ENCODE measurements at regions not wholly inside any gene's neighbourhood (a gene's known extent, or its start where the extent isn't known, plus 50 kb on each side); places are given as distances from the start of the nearest gene placed in this dataset.

DNA sequence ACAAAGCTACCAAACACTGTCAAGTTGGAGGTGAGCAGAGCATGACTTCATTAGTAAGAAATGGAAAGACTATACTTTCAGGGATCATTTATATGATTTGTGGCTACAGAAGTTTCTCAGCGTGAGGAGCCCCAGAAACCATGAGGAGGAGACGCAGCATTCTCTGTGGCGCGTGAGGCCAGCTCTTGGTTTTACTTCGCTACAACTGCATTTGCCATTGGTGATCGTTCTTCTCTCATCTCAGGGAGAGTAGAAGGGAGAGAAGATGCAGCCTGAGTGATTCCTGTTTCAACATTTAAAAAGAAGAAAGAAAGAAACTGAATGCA, 94.5 kb upstream of the ATP1A1 start:
- intact Hi-C loops (cut with DNase I; ENCODE audit: low total_unique reads): no loop called here

DNA sequence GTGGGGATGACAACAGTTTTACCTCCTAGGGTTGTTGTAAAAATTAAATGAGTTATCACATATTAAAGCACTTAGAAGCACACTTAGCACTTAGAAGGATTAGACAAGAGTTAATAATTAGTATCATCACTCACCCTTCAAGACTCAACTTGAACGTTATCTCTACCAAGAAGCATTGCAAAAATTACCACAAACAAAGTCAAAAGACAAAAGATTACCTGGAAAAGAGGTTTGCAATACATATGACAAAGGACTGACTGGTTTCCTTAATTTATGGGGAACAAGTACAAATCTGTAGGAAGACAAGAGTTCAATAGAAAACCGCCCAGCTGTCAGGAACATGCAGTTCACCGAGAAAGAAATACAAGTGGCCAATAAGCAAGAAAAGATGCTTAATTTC, 93.3 kb upstream of the ATP1A1 start:
- TF ChIP-seq POLR2A (IDR thresholded peaks at IDR 0.05): no peak
- TF ChIP-seq, protein P1, sequence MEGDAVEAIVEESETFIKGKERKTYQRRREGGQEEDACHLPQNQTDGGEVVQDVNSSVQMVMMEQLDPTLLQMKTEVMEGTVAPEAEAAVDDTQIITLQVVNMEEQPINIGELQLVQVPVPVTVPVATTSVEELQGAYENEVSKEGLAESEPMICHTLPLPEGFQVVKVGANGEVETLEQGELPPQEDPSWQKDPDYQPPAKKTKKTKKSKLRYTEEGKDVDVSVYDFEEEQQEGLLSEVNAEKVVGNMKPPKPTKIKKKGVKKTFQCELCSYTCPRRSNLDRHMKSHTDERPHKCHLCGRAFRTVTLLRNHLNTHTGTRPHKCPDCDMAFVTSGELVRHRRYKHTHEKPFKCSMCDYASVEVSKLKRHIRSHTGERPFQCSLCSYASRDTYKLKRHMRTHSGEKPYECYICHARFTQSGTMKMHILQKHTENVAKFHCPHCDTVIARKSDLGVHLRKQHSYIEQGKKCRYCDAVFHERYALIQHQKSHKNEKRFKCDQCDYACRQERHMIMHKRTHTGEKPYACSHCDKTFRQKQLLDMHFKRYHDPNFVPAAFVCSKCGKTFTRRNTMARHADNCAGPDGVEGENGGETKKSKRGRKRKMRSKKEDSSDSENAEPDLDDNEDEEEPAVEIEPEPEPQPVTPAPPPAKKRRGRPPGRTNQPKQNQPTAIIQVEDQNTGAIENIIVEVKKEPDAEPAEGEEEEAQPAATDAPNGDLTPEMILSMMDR (IDR thresholded peaks at IDR 0.05): no peak
- H3K4me3 ChIP-seq: no peak overlapping the region
- WGBS, 2 donors: 67 to 70% methylated on average over 3 of the region's 3 CpGs

More for the DNA sequence above, 94.5 kb upstream of the ATP1A1 start:
- WGBS, 2 donors: 93 to 95% methylated on average over 6 of the region's 6 CpGs
- Histone ChIP-seq H3K36me3 (ENCODE audit: low read depth, missing control alignments) (no peaks in the 10 kb centered on the region), H3K4me1 (no peaks in the 10 kb centered on the region), H3K27ac (no peak overlapping the region), H3K4me3 (no peak overlapping the region), H3K27me3 (no peaks in the 10 kb centered on the region), H3K9me3 (no peaks in the 10 kb centered on the region)
- DNase-seq: no peak
- TF ChIP-seq POLR2A (IDR thresholded peaks at IDR 0.05): no peak
- TF ChIP-seq, protein P1 (IDR thresholded peaks at IDR 0.05): no peak

DNA sequence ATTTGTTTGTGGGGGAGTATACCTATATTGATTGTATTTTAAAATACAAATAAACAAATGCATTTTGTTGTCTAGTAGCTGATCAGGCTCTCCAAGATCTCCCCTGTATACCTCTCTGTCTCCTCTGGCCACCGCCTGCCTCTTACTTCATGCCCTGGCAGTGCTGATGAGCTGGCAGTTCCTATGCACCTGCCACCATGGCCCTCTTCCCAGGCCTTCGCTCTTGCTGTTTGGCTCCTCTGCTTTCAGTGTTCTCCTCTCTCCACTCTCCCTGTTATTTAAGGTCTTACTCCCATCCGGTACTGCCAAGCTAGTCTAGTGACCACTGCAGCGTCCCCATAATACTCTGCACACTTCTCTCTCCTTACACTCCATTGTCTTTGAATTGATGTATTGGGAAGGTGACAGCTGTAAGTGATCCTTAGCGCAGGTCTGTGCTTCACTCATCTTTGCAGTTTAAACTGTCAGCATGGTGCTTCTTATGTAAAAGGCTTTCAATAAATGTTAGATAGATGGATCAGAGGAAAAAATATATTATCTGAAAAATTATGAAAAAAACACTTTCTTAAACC, 88.1 kb upstream of the ATP1A1 start:
- 95% methylated on average over 5 of the region's 5 CpGs for WGBS, 2 donors
- H3K4me3 ChIP-seq: no peak overlapping the region
- no peaks in the 10 kb centered on the region for H3K4me1 ChIP-seq
- DNase-seq: no peak
- H3K27ac ChIP-seq: no peak overlapping the region
- H3K27me3 ChIP-seq: no peaks in the 10 kb centered on the region
- no peaks in the 10 kb centered on the region for H3K36me3 ChIP-seq (ENCODE audit: low read depth, missing control alignments)
- TF ChIP-seq, protein P1 (IDR thresholded peaks at IDR 0.05): no peak
- TF ChIP-seq POLR2A (IDR thresholded peaks at IDR 0.05): no peak
- intact Hi-C loops (cut with DNase I; ENCODE audit: low total_unique reads): no loop called here
- H3K9me3 ChIP-seq: no peaks in the 10 kb centered on the region

More for the DNA sequence above, 93.3 kb upstream of the ATP1A1 start:
- H3K36me3 ChIP-seq (ENCODE audit: low read depth, missing control alignments): no peaks in the 10 kb centered on the region
- no peak for DNase-seq
- H3K27ac ChIP-seq: no peak overlapping the region
- intact Hi-C loops (cut with DNase I; ENCODE audit: low total_unique reads): no loop called here
- no peaks in the 10 kb centered on the region for H3K9me3 ChIP-seq
- H3K27me3 ChIP-seq: no peaks in the 10 kb centered on the region
- H3K4me1 ChIP-seq: no peaks in the 10 kb centered on the region

DNA sequence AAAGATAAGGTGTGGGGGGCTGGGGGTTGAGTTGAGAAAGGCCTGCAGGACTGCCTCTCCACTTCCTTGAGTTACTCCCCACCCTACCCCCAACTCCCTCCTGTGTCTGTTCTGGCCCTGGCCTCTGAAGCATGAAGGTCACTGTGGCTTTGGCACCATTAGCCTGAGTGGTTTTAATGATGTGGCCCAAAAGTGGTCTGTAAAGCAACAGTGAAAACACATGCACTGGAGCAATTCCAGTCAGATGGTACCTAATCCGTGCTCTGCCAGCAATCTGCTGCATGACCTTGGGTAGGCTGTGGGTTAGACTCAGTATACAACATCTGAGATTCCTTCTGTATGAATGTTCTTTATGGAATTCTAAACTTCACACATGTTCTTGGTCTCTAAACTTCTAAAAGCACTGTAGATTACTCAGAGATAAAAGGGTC, 86.5 kb upstream of the ATP1A1 start:
- H3K27me3 ChIP-seq: no peaks in the 10 kb centered on the region
- H3K9me3 ChIP-seq: no peaks in the 10 kb centered on the region
- intact Hi-C loops (cut with DNase I; ENCODE audit: low total_unique reads): no loop called here
- 38 to 40% methylated on average over 1 of the region's 1 CpG for WGBS, 2 donors
- no peak overlapping the region for H3K27ac ChIP-seq
- no peaks in the 10 kb centered on the region for H3K4me1 ChIP-seq
- no peak overlapping the region for H3K4me3 ChIP-seq
- no peaks in the 10 kb centered on the region for H3K36me3 ChIP-seq (ENCODE audit: low read depth, missing control alignments)
- no peak for DNase-seq
- TF ChIP-seq POLR2A (IDR thresholded peaks at IDR 0.05): no peak
- TF ChIP-seq, protein P1 (IDR thresholded peaks at IDR 0.05): no peak

All from testis (tissue), 2 donors.